ENCODE measurements at regions not wholly inside any gene's neighbourhood (a gene's known extent, or its start where the extent isn't known, plus 50 kb on each side); places are given as distances from the start of the nearest gene placed in this dataset.

- DNase-seq (ENCODE audit: low read depth): no peak
- no peak overlapping the region for H3K4me3 ChIP-seq (ENCODE audit: low read length)
- TF ChIP-seq, protein P1, sequence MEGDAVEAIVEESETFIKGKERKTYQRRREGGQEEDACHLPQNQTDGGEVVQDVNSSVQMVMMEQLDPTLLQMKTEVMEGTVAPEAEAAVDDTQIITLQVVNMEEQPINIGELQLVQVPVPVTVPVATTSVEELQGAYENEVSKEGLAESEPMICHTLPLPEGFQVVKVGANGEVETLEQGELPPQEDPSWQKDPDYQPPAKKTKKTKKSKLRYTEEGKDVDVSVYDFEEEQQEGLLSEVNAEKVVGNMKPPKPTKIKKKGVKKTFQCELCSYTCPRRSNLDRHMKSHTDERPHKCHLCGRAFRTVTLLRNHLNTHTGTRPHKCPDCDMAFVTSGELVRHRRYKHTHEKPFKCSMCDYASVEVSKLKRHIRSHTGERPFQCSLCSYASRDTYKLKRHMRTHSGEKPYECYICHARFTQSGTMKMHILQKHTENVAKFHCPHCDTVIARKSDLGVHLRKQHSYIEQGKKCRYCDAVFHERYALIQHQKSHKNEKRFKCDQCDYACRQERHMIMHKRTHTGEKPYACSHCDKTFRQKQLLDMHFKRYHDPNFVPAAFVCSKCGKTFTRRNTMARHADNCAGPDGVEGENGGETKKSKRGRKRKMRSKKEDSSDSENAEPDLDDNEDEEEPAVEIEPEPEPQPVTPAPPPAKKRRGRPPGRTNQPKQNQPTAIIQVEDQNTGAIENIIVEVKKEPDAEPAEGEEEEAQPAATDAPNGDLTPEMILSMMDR (conservative IDR thresholded peaks at IDR 0.05; ENCODE audit: low read depth, low read length): no peak
Measured at GRCh38 chr14:71373773-71374172, 466.5 kb downstream of the PCNX1 start.

- TF ChIP-seq, protein P1 (conservative IDR thresholded peaks at IDR 0.05; ENCODE audit: low read depth, low read length): no peak
- DNase-seq (ENCODE audit: low read depth): no peak
- H3K4me3 ChIP-seq (ENCODE audit: low read length): no peak overlapping the region
Measured at GRCh38 chr14:71374989-71375388, 467.7 kb downstream of the PCNX1 start.

DNA sequence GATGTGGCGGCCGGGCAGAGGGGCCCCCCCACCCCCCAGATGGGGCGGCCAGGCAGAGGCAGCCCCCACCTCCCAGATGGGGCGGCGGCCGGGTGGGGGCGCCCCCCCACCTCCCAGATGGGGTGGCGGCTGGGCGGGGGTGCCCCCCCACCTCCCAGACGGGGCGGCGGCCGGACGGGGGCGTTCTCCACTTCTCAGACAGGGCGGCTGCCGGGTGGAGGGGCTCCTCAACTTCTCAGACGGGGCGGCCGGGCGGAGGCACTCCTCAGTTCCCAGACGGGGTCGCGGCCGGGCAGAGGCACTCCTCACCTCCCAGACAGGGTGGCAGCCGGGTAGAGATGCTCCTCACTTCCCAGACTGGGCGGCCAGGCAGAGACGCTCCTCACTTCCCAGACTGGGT lies 469.8 kb downstream of the PCNX1 start:
- no peak overlapping the region for H3K4me3 ChIP-seq (ENCODE audit: low read length)
- no peak for DNase-seq (ENCODE audit: low read depth)
- TF ChIP-seq, protein P1 (conservative IDR thresholded peaks at IDR 0.05; ENCODE audit: low read depth, low read length): no peak

- TF ChIP-seq, protein P1 (conservative IDR thresholded peaks at IDR 0.05; ENCODE audit: low read depth, low read length): no peak
- H3K4me3 ChIP-seq (ENCODE audit: low read length): no peak overlapping the region
- peak; percentile 39 for DNase-seq (ENCODE audit: low read depth)
Measured at GRCh38 chr14:71380271-71380670, 473.0 kb downstream of the PCNX1 start.

DNA sequence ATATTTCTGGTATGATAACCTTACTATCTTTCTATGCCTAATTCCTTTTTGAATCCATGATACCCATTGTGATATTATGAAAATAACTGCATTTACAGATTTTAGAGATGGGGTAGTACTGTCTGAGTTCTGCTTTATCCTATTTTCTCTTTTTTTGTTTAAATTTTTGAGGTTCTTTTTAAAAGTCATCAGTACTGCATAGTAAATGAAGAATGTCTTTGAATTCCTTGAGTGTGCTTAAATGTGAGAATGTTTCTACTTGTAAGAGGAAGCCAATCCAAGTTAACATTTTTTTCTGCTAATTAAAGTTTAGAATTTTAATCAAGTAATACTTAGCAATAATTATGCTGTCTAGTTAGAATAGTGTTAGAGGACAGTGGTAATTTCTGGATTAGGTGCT lies 474.6 kb downstream of the PCNX1 start:
- no peak for DNase-seq (ENCODE audit: low read depth)
- TF ChIP-seq, protein P1 (conservative IDR thresholded peaks at IDR 0.05; ENCODE audit: low read depth, low read length): no peak
- H3K4me3 ChIP-seq (ENCODE audit: low read length): no peak overlapping the region

DNA sequence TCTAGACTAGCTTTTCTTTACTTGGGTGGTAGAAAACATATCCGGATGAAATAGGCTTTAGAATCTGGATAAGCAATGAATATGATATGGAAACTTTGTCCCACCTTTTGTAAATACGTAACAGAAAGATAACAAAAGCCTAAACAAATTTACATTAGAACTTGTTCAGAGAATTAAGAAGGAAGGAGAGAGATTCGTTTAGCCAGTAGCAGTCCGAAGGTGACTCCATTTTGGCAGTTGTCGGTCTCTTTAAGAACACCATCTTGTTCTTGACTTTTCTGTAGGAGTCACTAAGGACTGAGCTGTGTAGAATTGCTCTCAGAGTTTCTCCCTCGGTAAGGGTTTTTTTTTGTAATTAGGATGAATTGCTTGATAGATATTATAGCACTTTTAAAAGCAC lies 475.1 kb downstream of the PCNX1 start:
- no peak for DNase-seq (ENCODE audit: low read depth)
- H3K4me3 ChIP-seq (ENCODE audit: low read length): no peak overlapping the region
- TF ChIP-seq, protein P1 (conservative IDR thresholded peaks at IDR 0.05; ENCODE audit: low read depth, low read length): no peak

- H3K4me3 ChIP-seq (ENCODE audit: low read length): no peak overlapping the region
- TF ChIP-seq, protein P1 (conservative IDR thresholded peaks at IDR 0.05; ENCODE audit: low read depth, low read length): no peak
- DNase-seq (ENCODE audit: low read depth): no peak
Measured at GRCh38 chr14:71383510-71383909, 476.3 kb downstream of the PCNX1 start.
